Nephron (organoid): ENCODE measurements at regions not wholly inside any gene's neighbourhood (a gene's known extent, or its start where the extent isn't known, plus 50 kb on each side); places are given as distances from the start of the nearest gene placed in this dataset.

Experiments
- H3K27ac Mint-ChIP-seq, 3 experiments: 2 replicates each; pipeline ENCODE4 v1.8.0; 2020; ENCODE audit warnings: mixed read lengths in 3 of 3, mild to moderate bottlenecking in 2 of 3, moderate library complexity in 1 of 3
- H3K27me3 Mint-ChIP-seq: 2 replicates; pipeline ENCODE4 v1.8.0; 2021; ENCODE audit warnings: low read depth, mild to moderate bottlenecking, moderate library complexity, mixed read lengths
- H3K36me3 Mint-ChIP-seq: 2 replicates; pipeline ENCODE4 v1.8.0; 2020; ENCODE audit warnings: low read depth, mixed read lengths
- H3K4me1 Mint-ChIP-seq: 2 replicates; pipeline ENCODE4 v1.8.0; 2020; ENCODE audit warnings: mixed read lengths
- H3K4me3 Mint-ChIP-seq, 3 experiments: 2 replicates each; pipeline ENCODE4 v1.8.0; 2020; ENCODE audit warnings: mild to moderate bottlenecking in 3 of 3, mixed read lengths in 3 of 3, moderate library complexity in 2 of 3
- H3K9me3 Mint-ChIP-seq: 2 replicates; pipeline ENCODE4 v1.8.0; 2020; ENCODE audit warnings: mixed read lengths
- CTCF ChIP-seq, 3 experiments: fragments of 200-600 bp; sonication (generic); IDR thresholded peaks; one replicate each; pipeline ENCODE4 v1.5.0; 2021; ENCODE audit warnings: antibody characterized with exemption in 3 of 3; ENCODE audit not compliant: unreplicated experiment in 3 of 3

- Mint-ChIP-seq H3K27me3 (peaks cover 25% of the 10 kb centered on the region), H3K4me1 (peaks cover 20% of the 10 kb centered on the region), H3K4me3 (no peak overlapping the region), H3K9me3 (no peaks in the 10 kb centered on the region), H3K27ac (no peak overlapping the region), H3K36me3 (no peaks in the 10 kb centered on the region)
- no peak for TF ChIP-seq CTCF (IDR thresholded peaks at IDR 0.05; ENCODE audit: unreplicated experiment in 3 of 3)
Measured at GRCh38 chr16:86850670-86851069, 272.3 kb downstream of the FOXL1 start.

- no peak overlapping the region for H3K27ac Mint-ChIP-seq
- no peak for TF ChIP-seq CTCF (IDR thresholded peaks at IDR 0.05; ENCODE audit: unreplicated experiment in 3 of 3)
- peaks cover 22% of the 10 kb centered on the region for H3K27me3 Mint-ChIP-seq
- H3K4me1 Mint-ChIP-seq = peaks cover 15% of the 10 kb centered on the region
- no peaks in the 10 kb centered on the region for H3K36me3 Mint-ChIP-seq
- H3K4me3 Mint-ChIP-seq = no peak overlapping the region
- H3K9me3 Mint-ChIP-seq = no peaks in the 10 kb centered on the region
Measured at GRCh38 chr16:86852135-86852534, 273.8 kb downstream of the FOXL1 start.

GRCh38 chr16:86854058-86854621, 275.8 kb downstream of the FOXL1 start:
- TF ChIP-seq CTCF (IDR thresholded peaks at IDR 0.05; ENCODE audit: unreplicated experiment in 3 of 3) = no peak
- no peak overlapping the region for H3K4me3 Mint-ChIP-seq
- H3K4me1 Mint-ChIP-seq = peaks cover 15% of the 10 kb centered on the region
- H3K9me3 Mint-ChIP-seq = no peaks in the 10 kb centered on the region
- peak overlapping the region; percentile 6 to 61 (median 37) for H3K27ac Mint-ChIP-seq
- peaks cover 17% of the 10 kb centered on the region for H3K27me3 Mint-ChIP-seq
- H3K36me3 Mint-ChIP-seq = no peaks in the 10 kb centered on the region

GRCh38 chr16:86854626-86855294, 276.4 kb downstream of the FOXL1 start:
- peaks cover 15% of the 10 kb centered on the region for H3K4me1 Mint-ChIP-seq
- H3K36me3 Mint-ChIP-seq = no peaks in the 10 kb centered on the region
- no peak overlapping the region for H3K4me3 Mint-ChIP-seq
- peaks cover 12% of the 10 kb centered on the region for H3K27me3 Mint-ChIP-seq
- TF ChIP-seq CTCF (IDR thresholded peaks at IDR 0.05; ENCODE audit: unreplicated experiment in 3 of 3) = no peak
- peak overlapping the region; percentile 6 to 61 (median 37) for H3K27ac Mint-ChIP-seq
- H3K9me3 Mint-ChIP-seq = no peaks in the 10 kb centered on the region

GRCh38 chr16:86856946-86857586, 278.7 kb downstream of the FOXL1 start:
- TF ChIP-seq CTCF (IDR thresholded peaks at IDR 0.05; ENCODE audit: unreplicated experiment in 3 of 3) = no peak
- Mint-ChIP-seq H3K36me3 (no peaks in the 10 kb centered on the region), H3K27me3 (peaks cover 8% of the 10 kb centered on the region), H3K27ac (no peak overlapping the region), H3K4me3 (no peak overlapping the region), H3K4me1 (peaks cover 15% of the 10 kb centered on the region), H3K9me3 (no peaks in the 10 kb centered on the region)
